GM12892 (cell line): ENCODE measurements at regions not wholly inside any gene's neighbourhood (a gene's known extent, or its start where the extent isn't known, plus 50 kb on each side); places are given as distances from the start of the nearest gene placed in this dataset.

Experiments
- POLR2A ChIP-seq: IDR thresholded peaks from 2 replicates; pipeline ENCODE4 v1.6.1; 2011; ENCODE audit warnings: low read depth, low read length, control low read depth
- POLR2AphosphoS5 ChIP-seq: IDR thresholded peaks from 2 replicates; pipeline ENCODE4 v1.6.1; 2011; ENCODE audit warnings: low read depth, low read length, control low read depth
- TAF1 ChIP-seq: IDR thresholded peaks from 2 replicates; pipeline ENCODE4 v1.6.1; 2011; ENCODE audit warnings: low read depth, mild to moderate bottlenecking, control low read depth, low read length, borderline replicate concordance

DNA sequence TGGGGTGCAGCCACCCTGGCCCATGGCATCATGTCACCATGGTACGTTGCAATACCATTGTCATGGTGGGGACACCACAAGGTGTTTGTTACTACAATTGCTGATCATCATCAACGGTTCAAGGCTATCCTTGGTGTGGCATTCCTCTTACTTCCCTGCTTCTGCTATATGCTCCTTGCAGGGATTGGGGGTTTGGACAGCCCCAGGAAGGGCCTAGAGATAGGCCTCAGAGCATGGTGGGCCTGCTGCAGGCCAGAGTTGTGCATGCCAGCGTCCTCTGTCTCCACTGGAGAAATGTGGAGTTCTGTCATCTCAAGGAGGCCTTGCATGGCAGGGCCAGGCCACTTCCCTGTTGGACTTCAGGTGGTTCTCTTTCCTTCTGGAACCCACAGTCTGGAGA, 234.6 kb upstream of the MKI67 start:
- TF ChIP-seq POLR2AphosphoS5 = no peak
- no peak for TF ChIP-seq POLR2A
- TF ChIP-seq TAF1 = no peak
